Fibroblast of villous mesenchyme (primary cell): ENCODE measurements at regions not wholly inside any gene's neighbourhood (a gene's known extent, or its start where the extent isn't known, plus 50 kb on each side); places are given as distances from the start of the nearest gene placed in this dataset.
A peak's percentile ranks its signal among the peaks of the same experiment; 100 is the strongest.
"Not testable (repeated sequence)": the region's sequence is repeated elsewhere in the genome, so short reads cannot be mapped to it uniquely, and the experiment has no call there.

Experiments used
- DNase-seq: peaks from one replicate; pipeline ENCODE4 v3.0.0-alpha.2; 2010; ENCODE audit warnings: low read depth
- H3K4me3 ChIP-seq: 2 replicates; pipeline ENCODE4 v1.5.1; 2011; ENCODE audit warnings: low read depth, mild to moderate bottlenecking, low read length
- CTCF ChIP-seq: IDR thresholded peaks from 2 replicates; pipeline ENCODE4 v1.5.1; 2012; ENCODE audit warnings: low read depth, mild to moderate bottlenecking, low read length; ENCODE audit not compliant: insufficient read depth

- DNase-seq, result no peak
- TF ChIP-seq CTCF, result no peak
- H3K4me3 ChIP-seq, result no peak overlapping the region
Observed at GRCh38 chr20:12093057-12093796, 175.5 kb downstream of the BTBD3 start.

- DNase-seq, H3K4me3 ChIP-seq: not testable (repeated sequence)
Observed at GRCh38 chr20:12093797-12094190, 176.1 kb downstream of the BTBD3 start.

GRCh38 chr20:12095180-12095920, 177.7 kb downstream of the BTBD3 start:
- no peak for TF ChIP-seq CTCF
- H3K4me3 ChIP-seq, result no peak overlapping the region
- no peak for DNase-seq

- TF ChIP-seq CTCF, result no peak
- peak; percentile 4 for DNase-seq
Observed at GRCh38 chr20:12098421-12098820, 180.7 kb downstream of the BTBD3 start.

GRCh38 chr20:12108846-12109245, 191.2 kb downstream of the BTBD3 start:
- TF ChIP-seq CTCF, result no peak
- DNase-seq, result no peak
- no peak overlapping the region for H3K4me3 ChIP-seq

More at GRCh38 chr20:12098421-12098820, 180.7 kb downstream of the BTBD3 start:
- H3K4me3 ChIP-seq, result no peak overlapping the region

GRCh38 chr20:12110274-12110673, 192.6 kb downstream of the BTBD3 start:
- DNase-seq, result no peak
- TF ChIP-seq CTCF, result no peak
- H3K4me3 ChIP-seq, result no peak overlapping the region

GRCh38 chr20:12110711-12111110, 193.0 kb downstream of the BTBD3 start:
- no peak overlapping the region for H3K4me3 ChIP-seq
- peak; percentile 6 for DNase-seq
- no peak for TF ChIP-seq CTCF
